IMR-90 (cell line): ENCODE measurements at regions not wholly inside any gene's neighbourhood (a gene's known extent, or its start where the extent isn't known, plus 50 kb on each side); places are given as distances from the start of the nearest gene placed in this dataset.

Experiments
- ATAC-seq: fragments of 200-7000 bp; cut with Tn5 transposase; 2 replicates; pipeline ENCODE4 v1.9.1; 2020; ENCODE audit warnings: low read depth, mild to moderate bottlenecking, moderate library complexity
- BruUV-seq: library from RNA; stranded (reverse); fragments of 400-500 nt; replicated peaks from 2 replicates; lab custom pipeline; 2021; lab: Mats Ljungman, UMichigan
- CTCF ChIA-PET: fragments of 300-600 bp; formaldehyde crosslinking; extraction: SDS; loops from one replicate; lab custom pipeline; 2021; ENCODE audit warnings: antibody characterized with exemption; lab: Yijun Ruan, JAX
- POLR2A ChIA-PET: fragments of 300-600 bp; sonication (Branson Sonifier 250); formaldehyde crosslinking; loops from one replicate; lab custom pipeline; 2022; ENCODE audit warnings: antibody characterized with exemption; ENCODE audit not compliant: unreplicated experiment; lab: Charles Lee
- DNase-seq: peaks from one replicate; pipeline ENCODE4 v3.0.0; 2013
- H2AFZ ChIP-seq: replicated peaks from 2 replicates; pipeline ENCODE3; 2013; ENCODE audit warnings: low read length, mild to moderate bottlenecking; ENCODE audit not compliant: poor library complexity
- H2AK5ac ChIP-seq: 2 replicates; pipeline ENCODE4 v1.6.1; 2013; ENCODE audit warnings: low read depth, low read length, inconsistent platforms
- H2AK9ac ChIP-seq: replicated peaks from 2 replicates; pipeline ENCODE3; 2013; ENCODE audit warnings: mild to moderate bottlenecking, low read depth, low read length, moderate library complexity; ENCODE audit not compliant: poor library complexity
- H2BK120ac ChIP-seq: 2 replicates; pipeline ENCODE4 v1.6.1; 2013; ENCODE audit warnings: low read depth, low read length, inconsistent platforms
- H2BK15ac ChIP-seq: 3 replicates; pipeline ENCODE4 v1.6.1; 2013; ENCODE audit warnings: low read depth, low read length, inconsistent platforms
- H2BK20ac ChIP-seq: 2 replicates; pipeline ENCODE4 v1.6.1; 2013; ENCODE audit warnings: low read depth, mild to moderate bottlenecking, inconsistent platforms, low read length, moderate library complexity
- H2BK5ac ChIP-seq: 2 replicates; pipeline ENCODE4 v1.6.1; 2013; ENCODE audit warnings: mild to moderate bottlenecking, low read depth, low read length, inconsistent platforms; ENCODE audit not compliant: poor library complexity, severe bottlenecking
- H3K14ac ChIP-seq: replicated peaks from 2 replicates; pipeline ENCODE4 v1.6.1; 2013; ENCODE audit warnings: low read depth, low read length, inconsistent platforms
- H3K18ac ChIP-seq: 2 replicates; pipeline ENCODE4 v1.6.1; 2013; ENCODE audit warnings: low read depth, low read length, control low read depth
- H3K23ac ChIP-seq: 2 replicates; pipeline ENCODE4 v1.6.1; 2013; ENCODE audit warnings: low read depth, low read length, inconsistent platforms
- H3K27ac ChIP-seq: 2 replicates; pipeline ENCODE4 v1.5.1; 2013; ENCODE audit warnings: mild to moderate bottlenecking, control low read depth, low read length; ENCODE audit not compliant: insufficient read depth
- H3K27me3 ChIP-seq: 2 replicates; pipeline ENCODE4 v1.6.1; 2013; ENCODE audit warnings: low read length; ENCODE audit not compliant: control insufficient read depth, insufficient read depth
- H3K36me3 ChIP-seq: 2 replicates; pipeline ENCODE4 v1.6.1; 2013; ENCODE audit warnings: low read length, mixed read lengths; ENCODE audit not compliant: control insufficient read depth, insufficient read depth
- H3K4ac ChIP-seq: 2 replicates; pipeline ENCODE4 v1.6.1; 2013; ENCODE audit warnings: low read depth, low read length, inconsistent platforms
- H3K4me1 ChIP-seq: 2 replicates; pipeline ENCODE4 v1.6.1; 2013; ENCODE audit warnings: low read length, mixed read lengths; ENCODE audit not compliant: control insufficient read depth, insufficient read depth
- H3K4me2 ChIP-seq: 2 replicates; pipeline ENCODE4 v1.6.1; 2013; ENCODE audit warnings: low read depth, mild to moderate bottlenecking, control low read depth, low read length, moderate library complexity
- H3K4me3 ChIP-seq: 2 replicates; pipeline ENCODE4 v1.5.1; 2013; ENCODE audit warnings: low read depth, mild to moderate bottlenecking, control low read depth, low read length, moderate library complexity; ENCODE audit not compliant: insufficient read depth
- H3K56ac ChIP-seq: 2 replicates; pipeline ENCODE4 v1.6.1; 2013; ENCODE audit warnings: low read length, inconsistent platforms; ENCODE audit not compliant: insufficient read depth; ENCODE audit errors: extremely low read depth
- H3K79me1 ChIP-seq, 2 experiments: 2 replicates each; pipeline ENCODE4 v1.6.1; 2013; ENCODE audit warnings: low read length in 2 of 2, inconsistent platforms in 1 of 2, low read depth in 1 of 2
- H3K9ac ChIP-seq: 2 replicates; pipeline ENCODE4 v1.6.1; 2013; ENCODE audit warnings: low read depth, low read length, control low read depth
- H3K9me1 ChIP-seq: 2 replicates; pipeline ENCODE4 v1.6.1; 2013; ENCODE audit warnings: low read length, inconsistent platforms; ENCODE audit not compliant: insufficient read depth
- H3K9me3 ChIP-seq: 2 replicates; pipeline ENCODE4 v1.6.1; 2013; ENCODE audit warnings: low read length; ENCODE audit not compliant: control insufficient read depth, insufficient read depth
- H4K20me1 ChIP-seq: 2 replicates; pipeline ENCODE4 v1.6.1; 2013; ENCODE audit warnings: low read length, inconsistent platforms; ENCODE audit not compliant: insufficient read depth
- H4K5ac ChIP-seq: 2 replicates; pipeline ENCODE4 v1.6.1; 2013; ENCODE audit warnings: mild to moderate bottlenecking, low read depth, low read length, control low read depth
- H4K8ac ChIP-seq, 2 experiments: 2 replicates each; pipeline ENCODE4 v1.6.1; 2013; ENCODE audit warnings: low read depth in 2 of 2, low read length in 2 of 2, control low read depth in 1 of 2, inconsistent platforms in 1 of 2
- H4K91ac ChIP-seq: 2 replicates; pipeline ENCODE4 v1.6.1; 2013; ENCODE audit warnings: low read depth, low read length, inconsistent platforms; ENCODE audit not compliant: insufficient read depth
- CEBPB ChIP-seq: IDR thresholded peaks from 2 replicates; pipeline ENCODE4 v1.6.1; 2012; ENCODE audit warnings: low read depth, low read length, improper control_type of control experiment
- ELK1 ChIP-seq: fragments of 150-350 bp; IDR thresholded peaks from 2 replicates; pipeline ENCODE4 v1.6.1; 2016; ENCODE audit warnings: low read depth, mild to moderate bottlenecking, low read length, moderate library complexity, borderline replicate concordance
- FOS ChIP-seq: fragments of 150-350 bp; IDR thresholded peaks from 2 replicates; pipeline ENCODE4 v1.6.1; 2016; ENCODE audit warnings: low read depth, low read length
- NFE2L2 ChIP-seq: fragments of 150-350 bp; IDR thresholded peaks from 2 replicates; pipeline ENCODE4 v1.6.1; 2016; ENCODE audit warnings: low read depth, mild to moderate bottlenecking, low read length
- POLR2A ChIP-seq: IDR thresholded peaks from 2 replicates; pipeline ENCODE4 v1.6.1; 2012; ENCODE audit warnings: mild to moderate bottlenecking, low read depth, low read length
- RCOR1 ChIP-seq: IDR thresholded peaks from 2 replicates; pipeline ENCODE4 v1.6.1; 2012; ENCODE audit warnings: mild to moderate bottlenecking, low read length, improper control_type of control experiment; ENCODE audit not compliant: insufficient replicate concordance
- RFX5 ChIP-seq: IDR thresholded peaks from 2 replicates; pipeline ENCODE4 v1.8.0; 2012; ENCODE audit warnings: low read depth, mild to moderate bottlenecking, low read length, moderate library complexity
- SMC3 ChIP-seq: fragments of 150-350 bp; IDR thresholded peaks from 2 replicates; pipeline ENCODE4 v1.6.1; 2016; ENCODE audit warnings: low read depth, mild to moderate bottlenecking, antibody characterized with exemption, low read length, moderate library complexity
- WGBS, 2 experiments: methylation state at CpG; one replicate each; pipeline versions ENCODE4 v1.1.5 to v1.1.7; 2013; ENCODE audit warnings: missing lambda C conversion rate in 2 of 2; ENCODE audit not compliant: insufficient read length in 1 of 2; ENCODE audit errors: extremely low coverage in 2 of 2; 5-methylcytosine and 5-hydroxymethylcytosine counted together
- dilution Hi-C: fragments of 300-500 bp; cut with HindIII; formaldehyde crosslinking; loops from one replicate; pipeline ENCODE4 v1.14.3; 2018; ENCODE audit warnings: low sequenced_read_pairs; ENCODE audit not compliant: unreplicated experiment
- in situ Hi-C: fragments of 300-500 bp; cut with MboI; formaldehyde crosslinking; loops from 3 replicates; pipeline ENCODE4 v1.14.3; 2019; ENCODE audit warnings: low sequenced_read_pairs, inconsistent platforms, mixed read lengths
- intact Hi-C: fragments of 100-400 bp; cut with micrococcal nuclease; formaldehyde crosslinking; loops from 2 replicates; pipeline ENCODE4 v1.10.0; 2022
- TF ChIP-seq, protein P1 (sequence below): fragments of 150-350 bp; IDR thresholded peaks from 2 replicates; pipeline ENCODE4 v1.6.1; 2017; ENCODE audit warnings: mild to moderate bottlenecking, antibody characterized with exemption, low read length, low read depth
- TF ChIP-seq, protein P2 (sequence below): conservative IDR thresholded peaks from 2 replicates; pipeline ENCODE4 v1.5.1; 2012; ENCODE audit warnings: mild to moderate bottlenecking, low read depth, low read length, improper control_type of control experiment

DNA sequence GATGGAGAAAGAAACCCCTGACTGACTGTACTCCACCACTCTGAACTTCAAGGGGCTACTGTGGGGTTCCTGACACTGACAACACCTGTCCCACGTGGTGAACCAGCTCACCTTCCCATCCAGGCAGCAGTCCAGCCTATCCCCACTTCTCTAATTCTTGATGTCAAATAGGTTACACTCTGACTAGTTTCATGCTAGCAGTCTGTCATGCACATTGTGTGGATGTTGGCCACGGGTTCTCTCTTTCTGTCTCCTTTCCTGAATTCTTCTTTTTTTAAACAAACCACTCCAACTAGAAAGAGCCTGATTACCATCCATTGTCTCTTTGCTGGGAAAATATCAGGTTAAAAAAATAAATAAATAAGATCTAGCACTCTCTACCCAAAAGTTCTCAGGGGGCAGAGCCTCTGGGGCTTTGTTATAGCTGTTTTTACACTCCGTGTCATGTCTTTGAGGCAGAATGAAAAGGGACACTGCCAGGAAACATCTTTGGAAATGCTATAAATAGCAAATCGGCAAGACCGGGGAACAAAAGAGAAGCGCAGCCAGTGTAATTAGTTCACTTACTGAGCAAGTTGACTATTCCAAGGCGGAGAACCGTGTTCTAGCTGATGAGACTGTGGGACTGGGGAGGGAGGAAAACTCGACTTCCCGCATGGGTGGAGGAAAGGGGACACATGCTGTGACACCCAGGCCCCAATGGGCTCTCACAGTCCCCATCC, 356.1 kb downstream of the OMA1 start:
- DNase-seq (no peak), ATAC-seq (no peak)
- Histone ChIP-seq H3K27me3 (no peaks in the 10 kb centered on the region), H3K14ac (no peak overlapping the region), H4K91ac (no peak overlapping the region), H3K4me3 (no peak overlapping the region), H3K4ac (no peak overlapping the region), H2AK9ac (no peak overlapping the region), H3K23ac (no peak overlapping the region), H4K8ac (no peak overlapping the region), H2BK5ac (no peak overlapping the region), H3K9ac (no peak overlapping the region), H3K79me1 (no peaks in the 10 kb centered on the region), H3K27ac (no peak overlapping the region), H3K18ac (no peak overlapping the region), H2BK20ac (no peak overlapping the region), H3K9me3 (no peaks in the 10 kb centered on the region), H3K4me1 (no peaks in the 10 kb centered on the region), H2BK15ac (no peak overlapping the region), H2AFZ (no peak overlapping the region), H3K4me2 (no peak overlapping the region), H4K5ac (no peak overlapping the region), H4K20me1 (no peaks in the 10 kb centered on the region), H2BK120ac (no peak overlapping the region), H2AK5ac (no peak overlapping the region), H3K9me1 (no peaks in the 10 kb centered on the region), H3K36me3 (no peaks in the 10 kb centered on the region), H3K56ac (no peak overlapping the region)
- intact Hi-C loops (no loop called here), in situ Hi-C loops (no loop called here), dilution Hi-C loops (no loop called here)
- WGBS, 2 experiments: 17% methylated on average over 1 of the region's 10 CpGs; no CpG with 5 or more reads in 1 of the 2 experiments
- BruUV-seq: no TSS peak
- TF ChIP-seq SMC3: no peak
- TF ChIP-seq, protein P1, sequence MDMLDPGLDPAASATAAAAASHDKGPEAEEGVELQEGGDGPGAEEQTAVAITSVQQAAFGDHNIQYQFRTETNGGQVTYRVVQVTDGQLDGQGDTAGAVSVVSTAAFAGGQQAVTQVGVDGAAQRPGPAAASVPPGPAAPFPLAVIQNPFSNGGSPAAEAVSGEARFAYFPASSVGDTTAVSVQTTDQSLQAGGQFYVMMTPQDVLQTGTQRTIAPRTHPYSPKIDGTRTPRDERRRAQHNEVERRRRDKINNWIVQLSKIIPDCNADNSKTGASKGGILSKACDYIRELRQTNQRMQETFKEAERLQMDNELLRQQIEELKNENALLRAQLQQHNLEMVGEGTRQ: no peak
- no peak for TF ChIP-seq NFE2L2
- TF ChIP-seq CEBPB: no peak
- no peak for TF ChIP-seq FOS
- TF ChIP-seq, protein P2, sequence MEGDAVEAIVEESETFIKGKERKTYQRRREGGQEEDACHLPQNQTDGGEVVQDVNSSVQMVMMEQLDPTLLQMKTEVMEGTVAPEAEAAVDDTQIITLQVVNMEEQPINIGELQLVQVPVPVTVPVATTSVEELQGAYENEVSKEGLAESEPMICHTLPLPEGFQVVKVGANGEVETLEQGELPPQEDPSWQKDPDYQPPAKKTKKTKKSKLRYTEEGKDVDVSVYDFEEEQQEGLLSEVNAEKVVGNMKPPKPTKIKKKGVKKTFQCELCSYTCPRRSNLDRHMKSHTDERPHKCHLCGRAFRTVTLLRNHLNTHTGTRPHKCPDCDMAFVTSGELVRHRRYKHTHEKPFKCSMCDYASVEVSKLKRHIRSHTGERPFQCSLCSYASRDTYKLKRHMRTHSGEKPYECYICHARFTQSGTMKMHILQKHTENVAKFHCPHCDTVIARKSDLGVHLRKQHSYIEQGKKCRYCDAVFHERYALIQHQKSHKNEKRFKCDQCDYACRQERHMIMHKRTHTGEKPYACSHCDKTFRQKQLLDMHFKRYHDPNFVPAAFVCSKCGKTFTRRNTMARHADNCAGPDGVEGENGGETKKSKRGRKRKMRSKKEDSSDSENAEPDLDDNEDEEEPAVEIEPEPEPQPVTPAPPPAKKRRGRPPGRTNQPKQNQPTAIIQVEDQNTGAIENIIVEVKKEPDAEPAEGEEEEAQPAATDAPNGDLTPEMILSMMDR: no peak
- TF ChIP-seq ELK1: no peak
- TF ChIP-seq RFX5: no peak
- no peak for TF ChIP-seq RCOR1
- TF ChIP-seq POLR2A: no peak
- POLR2A ChIA-PET: no interaction called here
- CTCF ChIA-PET: no interaction called here
